Hematopoietic multipotent progenitor cell treated with erythropoietin and hydrocortisone succinate and interleukin-3 and kit ligand, for 4 days (in vitro differentiated cells): ENCODE measurements at regions not wholly inside any gene's neighbourhood (a gene's known extent, or its start where the extent isn't known, plus 50 kb on each side); places are given as distances from the start of the nearest gene placed in this dataset.
A peak's percentile ranks its signal among the peaks of the same experiment; 100 is the strongest.

Experiments used
- DNase-seq: peaks from one replicate; pipeline ENCODE4 v3.0.0-alpha.2; 2015

GRCh38 chr18:75790111-75790510 lies 362.6 kb upstream of the SMIM21 start:
- no peak for DNase-seq

GRCh38 chr18:75785834-75786233 lies 358.3 kb upstream of the SMIM21 start:
- no peak for DNase-seq

- DNase-seq: no peak
Observed at GRCh38 chr18:75785206-75785605, 357.7 kb upstream of the SMIM21 start.

- no peak for DNase-seq
Observed at GRCh38 chr18:75784390-75784789, 356.9 kb upstream of the SMIM21 start.

GRCh38 chr18:75783566-75784281 lies 356.2 kb upstream of the SMIM21 start:
- no peak for DNase-seq

GRCh38 chr18:75782826-75783225 lies 355.3 kb upstream of the SMIM21 start:
- no peak for DNase-seq

GRCh38 chr18:75782204-75782603 lies 354.7 kb upstream of the SMIM21 start:
- no peak for DNase-seq

- no peak for DNase-seq
Observed at GRCh38 chr18:75779910-75780309, 352.4 kb upstream of the SMIM21 start.

- no peak for DNase-seq
Observed at GRCh38 chr18:75779450-75779849, 351.9 kb upstream of the SMIM21 start.

GRCh38 chr18:75777630-75778029 lies 350.1 kb upstream of the SMIM21 start:
- no peak for DNase-seq

- DNase-seq: no peak
Observed at GRCh38 chr18:75775121-75775520, 347.6 kb upstream of the SMIM21 start.

- DNase-seq: no peak
Observed at GRCh38 chr18:75773618-75774017, 346.1 kb upstream of the SMIM21 start.

- no peak for DNase-seq
Observed at GRCh38 chr18:75762758-75763157, 335.3 kb upstream of the SMIM21 start.

GRCh38 chr18:75760208-75760607 lies 332.7 kb upstream of the SMIM21 start:
- no peak for DNase-seq

GRCh38 chr18:75757951-75758350 lies 330.4 kb upstream of the SMIM21 start:
- no peak for DNase-seq

GRCh38 chr18:75754433-75754832 lies 326.9 kb upstream of the SMIM21 start:
- DNase-seq: no peak

GRCh38 chr18:75753753-75754152 lies 326.2 kb upstream of the SMIM21 start:
- no peak for DNase-seq

- no peak for DNase-seq
Observed at GRCh38 chr18:75752740-75753263, 325.3 kb upstream of the SMIM21 start.

- no peak for DNase-seq
Observed at GRCh38 chr18:75745147-75745546, 317.6 kb upstream of the SMIM21 start.

- DNase-seq: no peak
Observed at GRCh38 chr18:75742516-75742915, 315.0 kb upstream of the SMIM21 start.

- no peak for DNase-seq
Observed at GRCh38 chr18:75739682-75740081, 312.2 kb upstream of the SMIM21 start.

- no peak for DNase-seq
Observed at GRCh38 chr18:75735291-75735690, 307.8 kb upstream of the SMIM21 start.

GRCh38 chr18:75730249-75730648 lies 302.7 kb upstream of the SMIM21 start:
- DNase-seq: no peak

GRCh38 chr18:75728621-75729020 lies 301.1 kb upstream of the SMIM21 start:
- DNase-seq: no peak

GRCh38 chr18:75727456-75727855 lies 300.0 kb upstream of the SMIM21 start:
- peak; percentile 53 for DNase-seq
